ENCODE measurements at regions not wholly inside any gene's neighbourhood (a gene's known extent, or its start where the extent isn't known, plus 50 kb on each side); places are given as distances from the start of the nearest gene placed in this dataset.

DNA sequence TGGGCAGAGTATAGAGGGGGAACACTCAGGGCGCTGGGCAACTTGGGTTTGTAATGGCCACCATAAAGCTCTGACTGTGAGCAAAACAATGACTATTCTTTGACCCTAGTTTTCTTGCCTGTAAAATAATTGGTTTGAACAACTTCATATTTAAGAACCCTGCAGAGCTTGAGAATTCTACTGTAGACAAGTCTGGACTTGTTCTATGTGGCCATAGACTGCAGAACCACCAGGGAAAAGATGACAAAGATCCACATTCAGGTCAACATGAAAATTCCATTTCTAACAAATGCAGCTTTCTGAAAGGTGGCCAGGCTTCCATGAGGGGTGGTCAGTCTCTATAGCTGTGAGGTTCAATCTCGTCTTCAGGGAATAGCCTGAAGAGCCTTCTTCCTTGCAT is 239.4 kb upstream of the LRRN1 start:
- DNase-seq = no peak

DNA sequence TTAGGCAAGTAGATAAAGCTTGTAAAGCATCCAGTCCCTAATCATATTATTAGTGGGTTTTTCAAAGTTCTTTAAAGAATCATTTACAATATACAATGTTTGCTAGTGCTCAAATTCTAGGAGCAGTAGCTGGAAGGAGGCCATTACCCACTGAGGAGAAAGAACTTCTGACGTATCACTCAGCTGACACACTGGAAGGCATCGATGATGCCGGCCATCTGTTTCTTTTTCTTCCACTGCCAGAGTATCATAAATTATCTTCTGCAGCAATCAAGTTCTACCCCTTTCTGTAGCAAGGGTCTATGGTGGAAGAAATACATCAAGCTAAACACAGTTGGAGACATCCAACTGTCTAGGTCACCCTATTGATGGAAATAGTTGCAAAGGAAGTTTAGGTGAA is 243.2 kb upstream of the LRRN1 start:
- no peak for DNase-seq

DNA sequence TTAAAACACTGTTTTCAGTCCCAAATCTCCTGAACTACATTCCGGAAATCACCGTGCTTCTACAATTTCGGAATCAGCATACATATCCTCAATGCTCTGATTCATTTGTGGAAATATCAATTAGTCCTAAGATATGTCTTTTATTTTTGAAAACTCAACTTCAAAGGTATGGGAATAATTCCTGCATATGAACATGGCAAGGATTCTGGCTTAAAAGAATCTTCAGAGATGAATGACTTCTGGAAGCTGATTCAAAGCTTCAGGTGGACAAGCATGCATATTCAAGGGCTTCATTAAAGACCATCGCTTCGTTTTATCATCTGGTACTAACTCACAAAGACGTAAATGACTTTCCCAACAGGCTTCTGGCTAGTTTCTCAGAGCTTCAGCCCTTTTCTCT is 246.0 kb upstream of the LRRN1 start:
- no peak for DNase-seq

DNA sequence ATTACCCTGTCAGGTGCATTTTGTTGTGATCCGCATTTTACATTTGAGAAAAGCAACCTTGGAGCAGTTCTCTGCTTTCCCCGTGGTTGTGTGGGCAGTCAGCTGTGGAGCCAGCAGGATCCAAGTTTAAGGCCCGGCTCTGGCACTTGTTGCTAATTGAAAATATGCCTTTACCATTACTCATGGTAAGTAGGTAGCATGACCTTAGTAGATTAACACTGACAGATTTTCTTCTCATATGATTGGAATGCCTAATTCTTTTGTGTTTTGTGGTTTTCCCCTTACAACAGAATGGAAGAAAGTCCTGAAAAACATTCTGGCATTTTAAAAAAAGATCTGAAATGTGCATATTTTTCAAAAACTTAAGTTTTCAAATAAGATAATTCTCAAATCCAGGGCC is 246.5 kb upstream of the LRRN1 start:
- DNase-seq = no peak

DNA sequence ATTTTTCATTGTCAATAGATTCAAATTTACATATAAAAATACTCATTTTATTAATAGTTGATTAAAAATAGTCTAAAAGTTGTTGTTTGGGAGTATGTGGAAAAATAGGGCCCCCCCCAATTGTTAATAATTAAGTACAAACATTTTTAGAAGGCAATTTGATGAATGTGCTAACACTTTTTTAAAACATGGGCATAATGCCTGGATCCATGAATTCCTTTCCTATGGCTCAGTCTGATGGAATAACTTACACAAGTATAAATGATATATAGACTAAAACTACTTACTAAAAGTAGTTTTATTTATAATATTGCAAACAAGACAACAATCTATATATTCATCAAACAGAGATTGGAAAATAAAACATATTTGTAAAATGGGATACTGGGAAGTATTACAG is 247.2 kb upstream of the LRRN1 start:
- no peak for DNase-seq

DNA sequence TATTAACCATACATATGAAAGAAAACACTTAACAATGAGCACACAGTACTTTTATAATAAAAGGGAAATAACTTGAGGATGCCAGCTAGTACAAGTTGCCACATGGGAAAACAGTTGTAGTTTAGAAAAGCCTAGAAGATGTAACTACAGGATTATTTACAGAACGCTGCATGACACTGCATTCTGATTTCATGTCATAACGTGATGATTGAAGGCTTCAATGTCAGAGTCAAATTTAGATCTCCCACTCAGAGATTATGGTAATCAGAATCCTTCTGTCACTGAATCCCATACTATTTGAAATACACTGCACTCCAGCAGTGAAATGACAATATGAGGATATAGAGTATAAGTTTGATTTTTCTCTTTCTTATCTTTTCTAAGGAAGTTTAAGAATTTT is 253.9 kb upstream of the LRRN1 start:
- DNase-seq = no peak

DNA sequence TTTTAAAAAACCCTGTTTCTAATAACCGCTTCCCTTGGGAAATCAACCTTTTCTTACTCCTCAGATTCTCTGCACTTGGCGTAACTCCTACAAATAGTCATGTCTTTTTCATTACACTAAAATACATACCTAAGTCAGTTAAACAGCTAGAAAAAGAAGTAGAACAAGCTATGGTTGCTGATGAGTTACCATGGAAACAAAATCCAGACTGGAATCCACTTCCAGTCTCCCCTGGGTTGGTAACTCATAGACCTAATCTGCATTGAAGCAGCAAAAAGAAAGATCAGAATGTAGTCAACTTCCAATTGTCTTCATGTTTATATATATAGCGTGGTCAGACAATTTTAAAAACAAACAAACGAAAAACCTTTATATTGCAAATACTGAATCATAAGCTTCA is 260.8 kb upstream of the LRRN1 start:
- no peak for DNase-seq

DNA sequence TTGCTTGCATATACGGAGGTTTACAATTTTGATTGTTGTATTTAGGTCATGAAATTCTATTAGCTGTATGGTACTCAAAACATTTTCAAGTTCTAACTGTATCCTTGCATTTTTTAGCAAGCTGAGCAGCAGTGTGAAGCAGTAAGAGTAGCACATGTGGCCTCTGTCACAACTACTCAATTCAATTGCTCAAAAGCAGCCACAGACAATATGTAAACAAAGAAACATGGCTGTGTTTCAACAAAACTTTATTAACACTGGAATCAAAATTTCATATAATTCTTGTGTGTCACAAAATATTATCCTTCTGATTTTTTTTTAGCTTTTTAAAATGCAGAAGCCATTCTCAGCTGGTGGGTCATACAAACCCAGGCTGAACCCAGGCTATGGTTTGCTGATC is 266.7 kb upstream of the LRRN1 start:
- no peak for DNase-seq

DNA sequence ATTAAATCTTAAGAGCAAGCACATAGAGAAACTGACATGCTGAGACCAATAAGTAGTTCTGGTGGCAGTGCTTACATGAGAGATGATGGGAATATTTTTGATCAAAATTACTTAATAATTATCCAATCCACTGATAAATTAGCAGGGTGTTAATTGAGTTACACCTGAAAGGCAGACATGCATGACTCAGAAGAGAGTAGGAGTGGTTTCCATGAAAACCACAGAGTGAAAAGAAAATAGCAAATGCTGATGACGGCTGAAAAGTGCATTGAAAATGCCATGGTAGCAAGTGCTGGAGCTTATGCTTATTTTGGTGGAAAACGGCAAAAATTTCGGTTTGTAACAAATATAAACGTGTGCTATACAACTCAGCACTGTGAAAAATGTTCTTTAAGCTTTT is 267.8 kb upstream of the LRRN1 start:
- no peak for DNase-seq

DNA sequence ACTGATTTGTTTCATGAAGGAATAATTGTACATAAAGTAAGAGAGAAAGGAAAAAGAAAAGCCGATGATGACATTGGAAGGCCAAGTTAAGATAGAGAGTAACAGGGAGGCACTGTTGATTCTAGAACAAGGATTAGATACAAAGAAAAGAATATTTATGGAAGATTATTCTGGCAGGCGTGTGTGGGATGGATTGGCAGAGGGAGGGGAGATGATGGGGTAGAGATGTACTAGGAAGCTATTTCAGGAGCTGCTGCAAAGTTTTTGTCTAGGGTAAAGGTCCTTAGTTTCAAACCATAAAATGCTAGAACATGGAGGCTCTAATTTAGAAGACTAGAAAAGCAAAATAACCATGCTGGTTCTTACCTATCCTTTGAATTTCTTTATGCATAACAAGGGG is 280.0 kb upstream of the LRRN1 start:
- no peak for DNase-seq

DNA sequence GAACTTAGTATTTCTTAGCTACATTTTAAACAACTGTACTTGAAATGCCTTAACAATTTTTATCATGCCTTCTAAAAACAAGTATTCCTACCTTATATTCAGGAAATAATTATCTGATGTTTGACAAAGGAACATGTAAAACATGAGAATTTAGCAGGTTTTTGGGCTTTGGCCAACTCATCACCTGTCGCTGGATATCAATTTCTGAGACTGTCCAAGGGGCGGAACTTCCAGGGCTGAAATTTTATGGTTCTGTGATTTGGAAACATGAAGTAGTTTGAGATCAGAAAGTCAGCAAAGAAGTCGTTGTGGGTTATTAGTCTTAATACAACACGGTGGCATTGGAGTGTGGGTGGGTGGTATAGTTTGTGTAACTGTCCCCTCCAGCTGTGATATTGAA is 282.2 kb upstream of the LRRN1 start:
- DNase-seq = no peak

DNA sequence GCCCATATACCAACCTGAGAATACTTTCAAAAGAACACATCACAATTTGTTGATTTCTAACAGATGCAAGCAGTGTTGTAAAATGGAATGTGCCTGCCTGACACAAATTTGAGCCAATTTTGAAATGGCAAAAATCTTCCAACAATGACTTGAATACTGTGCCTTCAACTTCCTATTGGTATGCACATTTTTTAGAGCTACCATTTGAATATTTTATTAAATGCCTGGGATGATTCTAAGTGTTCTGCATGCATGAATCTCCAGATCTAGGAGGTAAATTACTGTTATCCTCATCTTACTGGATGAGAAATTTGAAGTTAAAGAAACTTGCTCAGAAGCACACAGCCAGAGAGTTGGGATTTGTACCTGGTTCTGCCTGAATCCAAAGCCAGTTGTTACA is 282.8 kb upstream of the LRRN1 start:
- DNase-seq = no peak

DNA sequence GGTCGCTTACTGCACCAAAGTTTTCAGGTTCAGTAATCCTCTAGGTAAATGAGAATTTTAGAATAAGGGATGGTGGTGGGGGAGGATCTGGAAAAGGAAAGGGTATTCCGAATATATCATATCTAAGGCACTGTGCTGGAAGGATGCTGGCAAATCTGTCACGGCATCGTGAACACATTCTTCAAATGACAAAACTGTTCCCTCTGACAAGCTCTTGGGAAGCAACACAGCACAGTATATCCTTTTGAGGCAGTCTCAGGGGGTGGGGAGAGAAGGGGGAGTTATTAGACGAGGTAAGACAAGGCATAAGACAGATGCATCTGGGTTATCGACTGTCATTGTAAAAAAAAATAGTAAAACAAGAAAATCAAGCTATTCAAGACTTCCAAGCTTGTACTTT is 289.6 kb upstream of the LRRN1 start:
- no peak for DNase-seq

DNA sequence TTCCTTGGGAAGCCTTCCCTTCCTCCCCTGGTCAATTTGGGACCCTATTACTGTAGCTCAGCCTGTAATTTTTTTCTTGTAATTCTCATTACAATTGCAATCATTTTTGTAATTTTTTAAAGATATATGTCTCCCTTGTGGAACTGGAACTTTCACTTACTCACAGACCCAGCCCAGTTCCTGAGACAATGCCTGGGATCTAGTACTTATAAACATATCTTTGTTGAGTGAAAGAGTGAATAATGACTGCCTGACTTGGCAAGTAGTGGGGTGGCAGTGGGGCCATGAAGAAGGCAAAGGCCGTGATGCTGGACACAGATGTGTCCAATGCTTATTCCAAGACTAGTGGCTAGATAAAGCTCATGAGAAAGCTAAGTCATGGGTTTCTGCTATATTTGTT is 294.5 kb upstream of the LRRN1 start:
- DNase-seq = no peak

DNA sequence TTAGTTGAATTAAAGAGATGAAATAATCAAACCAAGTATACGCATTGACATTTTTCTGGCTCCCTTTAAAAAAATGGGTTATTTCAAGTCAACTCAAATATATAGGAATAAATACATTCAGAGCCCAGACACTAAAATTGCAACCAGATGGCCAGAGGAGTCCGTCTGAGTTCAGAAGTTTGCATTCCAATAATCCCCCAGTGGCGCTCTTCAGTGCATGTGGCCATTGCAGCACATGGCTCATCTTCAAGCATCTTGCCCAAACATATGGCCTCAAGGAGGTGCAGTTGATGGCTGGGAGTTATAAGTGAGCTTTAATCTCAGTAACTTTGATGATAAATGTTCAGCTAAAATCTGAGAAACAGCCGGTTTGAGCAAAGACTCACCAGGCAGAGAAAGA is 295.8 kb upstream of the LRRN1 start:
- DNase-seq = no peak

DNA sequence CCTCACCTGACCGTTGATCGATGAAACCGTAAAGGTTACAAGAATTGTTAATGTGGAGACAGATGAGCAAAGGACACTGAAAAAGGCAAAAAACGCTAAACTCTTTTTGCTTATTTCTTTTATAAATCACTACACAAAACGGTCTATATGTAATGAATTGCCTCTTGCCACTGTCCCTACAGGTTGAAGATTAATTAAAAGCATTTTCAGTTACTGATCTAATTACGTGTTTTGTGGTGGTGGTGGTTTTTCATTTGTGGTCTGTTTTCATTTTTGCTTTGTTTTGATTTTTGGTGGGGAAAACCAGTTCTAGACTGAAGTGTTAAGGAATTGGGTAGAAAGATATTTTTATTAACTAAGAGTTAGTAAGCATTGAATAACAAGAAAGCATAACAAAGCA is 299.2 kb upstream of the LRRN1 start:
- no peak for DNase-seq

DNA sequence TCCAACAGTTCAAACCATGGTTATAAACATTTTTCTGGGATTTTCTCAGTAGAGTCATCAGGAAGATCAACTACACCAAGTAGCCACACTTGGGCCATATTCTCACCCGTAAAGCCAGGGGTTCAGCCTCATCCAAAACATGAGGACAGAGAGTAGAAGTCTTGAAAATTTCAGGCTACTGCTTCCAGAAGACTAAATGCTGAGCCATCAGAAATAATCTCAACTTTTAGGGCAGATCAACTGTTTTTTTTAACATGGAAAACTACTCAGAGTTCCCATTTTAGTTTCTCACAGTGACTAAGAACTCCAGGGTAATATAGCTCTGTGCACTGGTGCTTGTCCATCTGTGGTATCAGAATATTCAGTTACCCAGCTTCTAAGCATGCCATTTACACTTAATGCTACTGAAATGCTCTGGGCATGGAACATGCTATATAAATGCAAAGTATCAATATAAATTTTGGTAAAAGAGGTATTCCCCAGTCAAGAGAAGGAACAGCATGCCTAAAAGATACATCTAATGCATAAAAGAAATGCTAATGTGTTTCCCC is 300.1 kb upstream of the LRRN1 start:
- no peak for DNase-seq

DNA sequence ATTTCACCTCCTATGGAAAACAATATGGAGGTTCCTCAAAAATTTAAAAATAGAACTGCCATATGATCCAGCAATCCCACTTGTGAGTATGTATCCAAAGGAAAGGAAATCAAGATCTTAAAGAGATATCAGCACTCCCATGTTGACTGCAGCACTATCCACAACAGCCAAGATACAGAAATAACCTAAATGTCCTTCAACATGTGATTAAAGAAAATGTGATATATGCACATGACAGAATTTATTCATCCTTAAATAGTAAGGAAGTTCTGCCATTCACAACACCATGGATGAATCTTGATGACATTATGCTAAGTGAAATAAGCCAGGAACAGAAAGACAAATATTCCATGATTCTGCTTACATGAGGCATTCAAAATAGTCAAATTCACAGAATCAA is 303.6 kb upstream of the LRRN1 start:
- no peak for DNase-seq

DNA sequence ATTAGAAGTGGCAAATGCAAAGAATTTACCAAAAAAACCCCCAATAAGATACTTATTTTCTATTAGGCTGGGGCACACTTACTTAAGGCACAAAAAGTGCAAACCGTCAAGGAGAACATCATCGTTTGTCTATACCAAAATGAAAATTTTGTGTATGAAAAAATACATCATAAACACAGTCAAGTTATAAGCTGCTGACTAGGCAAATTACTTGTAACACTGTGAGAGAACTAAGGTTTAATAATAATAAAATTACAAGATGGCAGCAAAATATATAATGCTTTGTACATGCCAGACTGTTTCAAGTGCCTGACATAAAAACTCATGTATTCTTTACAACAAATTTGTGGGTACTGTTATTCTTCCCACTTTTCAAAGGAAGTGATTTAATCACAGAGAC is 297.2 kb upstream of the CRBN start:
- DNase-seq = no peak

DNA sequence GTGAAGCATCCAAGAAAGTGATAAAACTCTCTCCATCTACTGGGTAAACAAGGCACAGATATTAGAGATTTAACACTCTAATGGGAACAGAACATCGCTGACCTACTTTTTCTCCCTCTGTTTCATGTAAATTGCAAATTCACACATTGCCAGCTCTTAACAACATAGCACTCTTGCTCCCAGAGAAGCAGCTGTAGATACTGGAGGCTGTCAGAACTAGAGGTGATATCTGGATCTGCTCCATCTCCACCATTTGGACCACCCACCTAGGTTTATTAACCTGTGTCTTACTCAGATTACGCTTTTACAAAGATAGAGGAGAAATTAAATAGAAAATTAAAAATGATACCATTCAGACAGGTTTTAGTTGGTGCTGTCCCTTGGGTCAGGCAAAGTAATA is 289.1 kb upstream of the CRBN start:
- DNase-seq = no peak

DNA sequence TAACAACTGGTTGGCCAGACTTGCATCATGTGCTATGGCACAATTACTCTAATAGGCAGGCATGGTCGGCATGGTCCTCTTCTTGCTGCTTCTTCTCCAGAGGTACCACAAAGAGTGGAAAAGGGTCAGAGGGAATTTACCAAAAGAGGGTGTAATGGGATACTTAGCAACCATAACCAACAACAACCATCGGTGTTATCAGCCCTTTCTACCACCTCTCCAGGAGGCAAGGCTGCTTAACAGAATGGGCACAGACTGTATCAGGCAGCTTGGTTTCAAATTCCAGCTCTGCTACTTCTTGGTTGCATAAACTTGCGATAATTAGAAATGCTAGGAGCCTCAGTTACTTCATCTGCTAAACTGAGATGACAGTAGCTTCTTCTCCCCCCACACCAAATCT is 284.6 kb upstream of the CRBN start:
- no peak for DNase-seq

DNA sequence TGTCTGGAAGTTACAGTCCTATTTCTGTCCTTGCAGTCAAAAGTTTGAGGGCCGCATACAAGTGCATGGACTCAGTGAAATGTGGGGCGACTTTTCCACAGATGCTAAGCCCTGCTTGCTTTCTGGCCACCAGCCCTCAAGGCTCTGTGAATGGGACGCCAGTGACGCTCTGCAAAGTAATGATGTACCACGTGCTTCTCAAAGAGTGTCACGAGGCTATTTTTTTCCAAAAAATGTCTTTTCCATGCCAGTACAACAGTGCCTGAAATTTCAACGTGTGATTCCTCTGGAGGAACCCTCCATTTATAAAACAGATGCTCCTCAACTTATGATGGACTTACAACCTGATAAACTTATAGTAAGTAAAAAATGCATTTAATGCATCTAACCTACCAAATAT is 281.8 kb upstream of the CRBN start:
- DNase-seq = no peak

DNA sequence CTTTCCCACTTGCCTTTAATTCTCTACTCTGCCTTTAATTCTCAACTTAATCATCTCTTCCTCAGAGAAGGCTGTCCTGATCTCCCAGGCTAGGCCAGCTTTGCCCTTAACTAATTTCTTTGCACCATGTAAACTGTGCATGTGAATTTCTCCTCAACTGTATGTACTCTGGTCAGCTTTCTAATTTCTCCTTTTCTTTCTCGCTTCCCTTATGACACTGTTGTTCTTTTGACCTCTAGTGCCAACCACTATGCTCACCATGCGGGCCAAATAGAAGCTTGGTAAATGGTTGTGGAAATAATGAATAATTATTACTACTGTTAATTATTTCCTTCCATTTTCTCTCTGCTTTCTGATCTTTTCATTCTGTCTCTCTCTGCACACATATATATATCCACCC is 269.0 kb upstream of the CRBN start:
- DNase-seq = no peak

DNA sequence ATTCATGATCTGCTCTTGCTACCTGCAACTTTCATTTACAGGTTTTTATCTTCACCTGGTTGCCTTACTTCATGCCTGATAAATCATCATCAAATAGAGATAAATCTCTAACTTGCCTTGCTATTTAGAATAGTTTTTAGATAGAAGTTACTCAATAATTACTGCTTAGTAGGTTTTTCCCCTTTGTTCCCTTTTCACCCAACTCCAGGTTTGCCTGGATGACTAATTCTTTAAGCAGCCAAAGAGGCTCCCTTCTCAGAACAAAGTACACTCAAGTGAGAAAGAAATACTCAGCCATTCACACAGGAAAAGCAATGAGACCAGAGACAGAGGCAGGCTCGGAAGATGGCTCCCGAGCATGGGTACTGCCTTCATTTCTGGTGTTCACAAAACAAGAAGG is 268.1 kb upstream of the CRBN start:
- no peak for DNase-seq

DNA sequence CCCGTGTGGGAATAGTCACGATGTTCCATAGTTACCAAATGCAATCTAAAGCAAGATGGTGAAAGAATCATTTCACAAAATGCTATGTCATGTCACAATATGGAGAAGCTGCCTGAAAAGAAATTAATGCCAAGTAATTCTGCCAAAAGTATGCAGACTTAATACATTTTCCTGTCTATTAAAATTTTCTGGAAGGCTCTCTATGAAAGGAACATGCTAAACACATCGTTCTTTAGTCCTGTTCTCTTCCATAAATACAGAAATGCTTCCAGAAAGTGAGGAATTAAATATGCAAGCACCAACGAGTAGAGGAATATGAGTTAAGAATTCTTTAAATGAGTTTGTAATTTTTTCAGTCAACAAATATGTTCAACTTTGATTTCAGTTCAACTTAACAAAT is 266.8 kb upstream of the CRBN start:
- no peak for DNase-seq

DNA sequence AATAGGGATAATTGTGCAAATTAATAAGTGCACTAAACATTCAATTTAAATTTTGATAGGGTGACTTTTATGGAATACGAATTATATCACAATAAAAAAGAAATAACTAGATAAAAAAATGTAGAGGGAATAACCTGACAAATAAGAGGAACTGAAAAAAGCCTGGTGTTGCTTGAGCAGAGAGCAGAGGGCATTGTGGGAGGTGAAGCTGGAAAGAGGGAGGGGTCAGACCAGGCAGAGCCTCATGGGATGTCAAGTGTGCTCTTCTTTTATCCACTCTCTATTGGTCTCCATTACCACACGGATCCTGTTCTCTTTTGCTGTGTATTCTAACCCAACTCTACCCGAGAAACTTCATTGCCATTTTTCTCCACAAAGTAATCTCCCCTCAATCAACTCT is 264.0 kb upstream of the CRBN start:
- no peak for DNase-seq

Data from suppressor macrophage treated with lipopolysaccharide for 1 hour (primary cell).